ENCODE measurements at regions not wholly inside any gene's neighbourhood (a gene's known extent, or its start where the extent isn't known, plus 50 kb on each side); places are given as distances from the start of the nearest gene placed in this dataset.

DNA sequence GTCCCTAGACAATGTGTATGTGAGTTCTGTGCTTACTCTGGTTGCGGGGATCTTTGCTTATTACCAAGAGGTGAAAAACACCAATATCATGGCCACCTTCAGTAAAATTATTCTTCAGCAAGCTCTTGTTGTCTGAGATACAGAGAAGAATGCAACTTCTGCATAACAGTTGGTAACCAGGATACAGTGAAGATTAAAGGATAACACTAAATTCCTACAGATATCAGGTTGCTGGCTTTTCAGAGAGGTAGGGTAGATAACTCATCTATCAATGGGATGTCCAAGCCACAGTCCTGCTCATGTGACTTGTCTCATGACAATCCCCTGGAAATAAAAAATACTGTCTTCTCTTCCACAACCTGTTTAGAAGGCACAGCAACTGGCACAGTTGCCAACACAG is 308.5 kb downstream of the TNS1 start:
- peaks cover 2% of the 10 kb centered on the region for H3K27me3 Mint-ChIP-seq (ENCODE audit: low read depth, poor library complexity)
- H3K9me3 Mint-ChIP-seq, result peaks cover 16% of the 10 kb centered on the region
- no peak overlapping the region for H3K27ac Mint-ChIP-seq
- peaks cover 23% of the 10 kb centered on the region for H3K36me3 Mint-ChIP-seq (ENCODE audit: low read depth)
- peaks cover 7% of the 10 kb centered on the region for H3K4me1 Mint-ChIP-seq
- TF ChIP-seq, protein P1, sequence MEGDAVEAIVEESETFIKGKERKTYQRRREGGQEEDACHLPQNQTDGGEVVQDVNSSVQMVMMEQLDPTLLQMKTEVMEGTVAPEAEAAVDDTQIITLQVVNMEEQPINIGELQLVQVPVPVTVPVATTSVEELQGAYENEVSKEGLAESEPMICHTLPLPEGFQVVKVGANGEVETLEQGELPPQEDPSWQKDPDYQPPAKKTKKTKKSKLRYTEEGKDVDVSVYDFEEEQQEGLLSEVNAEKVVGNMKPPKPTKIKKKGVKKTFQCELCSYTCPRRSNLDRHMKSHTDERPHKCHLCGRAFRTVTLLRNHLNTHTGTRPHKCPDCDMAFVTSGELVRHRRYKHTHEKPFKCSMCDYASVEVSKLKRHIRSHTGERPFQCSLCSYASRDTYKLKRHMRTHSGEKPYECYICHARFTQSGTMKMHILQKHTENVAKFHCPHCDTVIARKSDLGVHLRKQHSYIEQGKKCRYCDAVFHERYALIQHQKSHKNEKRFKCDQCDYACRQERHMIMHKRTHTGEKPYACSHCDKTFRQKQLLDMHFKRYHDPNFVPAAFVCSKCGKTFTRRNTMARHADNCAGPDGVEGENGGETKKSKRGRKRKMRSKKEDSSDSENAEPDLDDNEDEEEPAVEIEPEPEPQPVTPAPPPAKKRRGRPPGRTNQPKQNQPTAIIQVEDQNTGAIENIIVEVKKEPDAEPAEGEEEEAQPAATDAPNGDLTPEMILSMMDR (IDR thresholded peaks at IDR 0.05), result no peak
- no peak overlapping the region for H3K4me3 Mint-ChIP-seq
- DNase-seq, result no peak

DNA sequence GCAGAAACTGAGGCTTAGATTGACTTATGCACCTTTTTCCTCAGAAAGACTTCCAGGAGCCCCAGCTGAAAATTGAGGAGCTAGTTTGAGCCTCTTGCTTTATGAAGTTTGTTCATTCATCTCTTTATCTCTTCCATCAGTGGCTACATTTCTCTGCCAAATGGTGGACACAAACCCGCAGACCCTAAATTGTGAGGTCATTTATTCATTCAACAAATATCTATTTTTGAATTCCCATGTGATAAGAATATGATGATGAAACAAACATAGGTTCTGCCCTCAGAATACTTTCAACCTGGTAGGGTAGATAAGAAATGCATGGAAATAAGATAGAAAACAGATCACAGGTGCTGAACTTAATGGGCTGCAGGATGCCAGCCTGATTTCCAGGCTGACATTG is 309.4 kb downstream of the TNS1 start:
- no peak overlapping the region for H3K27ac Mint-ChIP-seq
- H3K4me1 Mint-ChIP-seq, result peaks cover 15% of the 10 kb centered on the region
- no peaks in the 10 kb centered on the region for H3K27me3 Mint-ChIP-seq (ENCODE audit: low read depth, poor library complexity)
- DNase-seq, result no peak
- H3K9me3 Mint-ChIP-seq, result peaks cover 16% of the 10 kb centered on the region
- TF ChIP-seq, protein P1 (IDR thresholded peaks at IDR 0.05), result no peak
- H3K36me3 Mint-ChIP-seq (ENCODE audit: low read depth), result peaks cover 23% of the 10 kb centered on the region
- H3K4me3 Mint-ChIP-seq, result no peak overlapping the region

DNA sequence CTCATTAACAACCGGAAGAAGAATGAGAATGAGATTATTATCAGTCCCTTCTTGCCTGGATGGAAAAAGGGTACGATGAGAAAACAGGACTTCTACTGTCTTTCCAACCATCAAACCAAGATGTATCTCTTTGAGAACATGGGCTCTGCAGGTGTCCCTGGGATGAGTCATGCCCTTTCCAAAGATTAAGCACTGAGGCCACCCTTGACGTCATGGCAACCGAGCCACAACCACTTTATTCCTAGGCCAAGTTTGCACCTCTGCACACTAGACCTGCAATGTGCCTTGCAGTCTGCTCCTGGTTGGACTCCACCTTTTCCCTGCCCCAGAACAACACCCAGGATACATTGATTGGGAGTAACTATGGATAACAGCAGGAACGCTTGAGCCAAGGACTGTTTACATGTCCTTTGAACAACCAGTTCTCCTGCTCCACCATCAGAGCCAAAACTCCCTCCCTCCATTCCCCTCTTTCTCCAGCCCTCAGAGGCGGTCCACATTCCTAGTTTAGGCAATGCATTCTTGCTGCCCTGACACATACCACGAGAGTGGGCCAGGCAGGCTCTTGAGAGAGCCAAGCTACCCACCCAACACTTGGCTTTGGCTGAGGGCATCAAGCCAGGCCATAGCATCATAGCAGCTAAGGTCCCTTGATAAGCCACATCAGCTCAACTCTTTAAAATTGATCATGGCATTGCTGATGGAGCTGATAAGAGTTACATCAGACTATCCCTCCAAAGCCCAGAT is 310.7 kb downstream of the TNS1 start:
- H3K27me3 Mint-ChIP-seq (ENCODE audit: low read depth, poor library complexity), result no peaks in the 10 kb centered on the region
- TF ChIP-seq, protein P1 (IDR thresholded peaks at IDR 0.05), result no peak
- no peak overlapping the region for H3K4me3 Mint-ChIP-seq
- H3K36me3 Mint-ChIP-seq (ENCODE audit: low read depth), result peaks cover 27% of the 10 kb centered on the region
- no peak overlapping the region for H3K27ac Mint-ChIP-seq
- peaks cover 28% of the 10 kb centered on the region for H3K4me1 Mint-ChIP-seq
- H3K9me3 Mint-ChIP-seq, result peaks cover 16% of the 10 kb centered on the region
- no peak for DNase-seq

DNA sequence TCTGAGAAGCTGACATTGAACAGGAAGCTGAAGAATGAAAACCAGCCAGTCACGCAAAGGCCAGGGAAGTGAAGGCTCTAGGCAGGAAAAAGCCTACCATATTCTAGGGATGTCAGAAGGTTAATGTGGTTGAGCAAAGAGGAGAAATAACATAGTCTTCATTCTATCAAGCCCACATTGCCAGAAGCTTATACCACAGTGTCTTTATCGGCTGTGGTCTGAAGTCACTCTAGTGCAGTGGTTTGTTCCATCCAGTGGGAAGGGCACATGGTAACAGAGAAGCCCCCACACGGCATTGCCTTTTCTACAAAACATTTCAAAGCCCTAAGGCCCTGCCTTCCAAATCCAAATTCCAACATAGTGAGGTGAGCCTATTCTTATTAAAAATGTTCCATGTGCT is 311.3 kb downstream of the TNS1 start:
- peaks cover 28% of the 10 kb centered on the region for H3K36me3 Mint-ChIP-seq (ENCODE audit: low read depth)
- TF ChIP-seq, protein P1 (IDR thresholded peaks at IDR 0.05), result no peak
- peaks cover 16% of the 10 kb centered on the region for H3K9me3 Mint-ChIP-seq
- DNase-seq, result no peak
- H3K4me1 Mint-ChIP-seq, result peaks cover 30% of the 10 kb centered on the region
- no peak overlapping the region for H3K4me3 Mint-ChIP-seq
- no peak overlapping the region for H3K27ac Mint-ChIP-seq
- no peaks in the 10 kb centered on the region for H3K27me3 Mint-ChIP-seq (ENCODE audit: low read depth, poor library complexity)

DNA sequence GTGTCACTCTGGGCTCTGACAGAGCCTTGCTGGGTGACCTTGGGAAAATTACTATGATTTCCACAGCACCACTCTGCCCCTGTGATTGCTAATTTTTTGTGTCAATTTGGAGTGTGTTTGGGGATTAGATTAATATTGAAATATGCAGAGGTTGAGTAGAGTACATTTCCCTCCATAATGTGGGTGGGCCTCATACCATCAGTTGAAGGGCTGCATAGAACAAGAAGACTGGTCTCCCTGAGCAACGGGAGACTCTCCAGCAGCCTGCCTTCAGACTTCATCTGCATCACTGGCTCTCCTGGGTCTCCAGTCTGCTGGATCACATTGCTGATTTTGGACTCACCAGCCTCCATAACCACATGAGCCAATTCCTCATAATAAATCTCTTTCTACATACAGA is 313.7 kb downstream of the TNS1 start:
- peaks cover 24% of the 10 kb centered on the region for H3K36me3 Mint-ChIP-seq (ENCODE audit: low read depth)
- peak overlapping the region; percentile 55 for H3K27ac Mint-ChIP-seq
- no peak overlapping the region for H3K4me3 Mint-ChIP-seq
- H3K27me3 Mint-ChIP-seq (ENCODE audit: low read depth, poor library complexity), result no peaks in the 10 kb centered on the region
- peaks cover 16% of the 10 kb centered on the region for H3K9me3 Mint-ChIP-seq
- H3K4me1 Mint-ChIP-seq, result peaks cover 53% of the 10 kb centered on the region
- no peak for DNase-seq
- TF ChIP-seq, protein P1 (IDR thresholded peaks at IDR 0.05), result no peak

- Mint-ChIP-seq H3K27me3 (ENCODE audit: low read depth, poor library complexity) (no peaks in the 10 kb centered on the region), H3K27ac (peak overlapping the region; percentile 55), H3K9me3 (peaks cover 16% of the 10 kb centered on the region), H3K36me3 (ENCODE audit: low read depth) (peaks cover 24% of the 10 kb centered on the region), H3K4me1 (peaks cover 58% of the 10 kb centered on the region), H3K4me3 (no peak overlapping the region)
- DNase-seq, result no peak
- TF ChIP-seq, protein P1 (IDR thresholded peaks at IDR 0.05), result no peak
These were observed 314.3 kb downstream of the TNS1 start for GRCh38 chr2:217688494-217688893.

All from nephron progenitor cell (in vitro differentiated cells).